B cell (primary cell): ENCODE measurements at regions not wholly inside any gene's neighbourhood (a gene's known extent, or its start where the extent isn't known, plus 50 kb on each side); places are given as distances from the start of the nearest gene placed in this dataset.
"Not testable (repeated sequence)": the region's sequence is repeated elsewhere in the genome, so short reads cannot be mapped to it uniquely, and the experiment has no call there.

Source experiments
- ATAC-seq: fragments of 200-7000 bp; cut with Tn5 transposase; one replicate; pipeline ENCODE4 v1.10.0; 2021; ENCODE audit warnings: low read depth, mild to moderate bottlenecking, moderate number of reproducible peaks, moderate library complexity
- CTCF ChIA-PET: fragments of 350-600 bp; sonication (Branson Sonifier 250); formaldehyde crosslinking; loops from one replicate; lab custom pipeline; 2021; ENCODE audit warnings: antibody characterized with exemption, inconsistent platforms; lab: Charles Lee
- POLR2A ChIA-PET: fragments of 350-600 bp; sonication (Branson Sonifier 250); formaldehyde crosslinking; loops from one replicate; lab custom pipeline; 2021; ENCODE audit warnings: antibody characterized with exemption; lab: Charles Lee
- DNase-seq: peaks from one replicate; pipeline ENCODE4 v3.0.0; 2013
- H2AFZ ChIP-seq: 2 replicates; pipeline ENCODE4 v1.6.1; 2012; ENCODE audit warnings: mild to moderate bottlenecking, low read depth, low read length; ENCODE audit not compliant: insufficient read depth, poor library complexity, severe bottlenecking
- H3K27ac ChIP-seq, 2 donors: 1 replicate in 1 of 2; 2 replicates in 1 of 2; pipeline ENCODE4 v1.5.1; 2012 to 2013; ENCODE audit warnings: low read length in 2 of 2, mild to moderate bottlenecking in 2 of 2, moderate library complexity in 1 of 2
- H3K27me3 ChIP-seq, 4 experiments: fragments of 200-600 bp in 1 of 4; sonication (generic) in 1 of 4; replicated peaks in 1 of 4; 1 replicate in 2 of 4; 2 replicates in 2 of 4; pipeline versions ENCODE4 v1.6.1 to v1.7.0; 2013 to 2016; ENCODE audit warnings: low read length in 3 of 4, mild to moderate bottlenecking in 2 of 4, mixed read lengths in 1 of 4, moderate library complexity in 1 of 4; ENCODE audit not compliant: insufficient read depth in 4 of 4, control insufficient read depth in 3 of 4; ENCODE audit errors: control extremely low read depth in 1 of 4
- H3K36me3 ChIP-seq, 2 experiments: replicated peaks in 1 of 2; 1 replicate in 1 of 2; 2 replicates in 1 of 2; pipeline versions ENCODE4 v1.6.1 to v1.7.1; 2013; ENCODE audit warnings: low read length in 1 of 2; ENCODE audit not compliant: insufficient read depth in 2 of 2, control insufficient read depth in 1 of 2; ENCODE audit errors: control extremely low read depth in 1 of 2, extremely low read depth in 1 of 2
- H3K4me1 ChIP-seq, 2 donors: fragments of 200-600 bp in 1 of 2; sonication (generic) in 1 of 2; 1 replicate in 1 of 2; 2 replicates in 1 of 2; pipeline versions ENCODE4 v1.5.1 to v1.6.1; 2013 to 2017; ENCODE audit warnings: low read length in 2 of 2; ENCODE audit not compliant: control insufficient read depth in 2 of 2, insufficient read depth in 2 of 2
- H3K4me2 ChIP-seq: replicated peaks from 2 replicates; pipeline ENCODE3; 2012; ENCODE audit warnings: mild to moderate bottlenecking, low read depth, low read length; ENCODE audit not compliant: poor library complexity, severe bottlenecking
- H3K4me3 ChIP-seq, 5 experiments: fragments of 200-600 bp in 1 of 5; sonication (generic) in 1 of 5; 1 replicate in 3 of 5; 2 replicates in 2 of 5; pipeline versions ENCODE4 v1.5.1 to v1.7.0; 2011 to 2016; ENCODE audit warnings: low read length in 4 of 5, mild to moderate bottlenecking in 4 of 5, low read depth in 2 of 5, control low read depth in 1 of 5, moderate library complexity in 1 of 5; ENCODE audit not compliant: insufficient read depth in 1 of 5; ENCODE audit errors: control extremely low read depth in 1 of 5, extremely low read depth in 1 of 5
- H3K79me2 ChIP-seq: fragments of 200-600 bp; sonication (generic); one replicate; pipeline ENCODE4 v1.6.0; 2016; ENCODE audit warnings: low read length; ENCODE audit not compliant: control insufficient read depth, insufficient read depth
- H3K9ac ChIP-seq: fragments of 200-600 bp; sonication (generic); 2 replicates; pipeline ENCODE4 v1.6.1; 2017; ENCODE audit warnings: mild to moderate bottlenecking, low read length, moderate library complexity
- H3K9me3 ChIP-seq, 3 donors: one replicate each; pipeline versions ENCODE4 v1.6.1 to v1.7.1; 2013; ENCODE audit warnings: low read length in 2 of 3; ENCODE audit not compliant: control insufficient read depth in 2 of 3, insufficient read depth in 1 of 3; ENCODE audit errors: control extremely low read depth in 1 of 3
- H4K20me1 ChIP-seq: 2 replicates; pipeline ENCODE4 v1.6.0; 2012; ENCODE audit warnings: mild to moderate bottlenecking, low read length; ENCODE audit not compliant: insufficient read depth, control insufficient read depth, poor library complexity, severe bottlenecking
- H3K27ac Mint-ChIP-seq: one replicate; pipeline ENCODE4 v1.8.0; 2021; ENCODE audit warnings: mixed read lengths
- H3K27me3 Mint-ChIP-seq: one replicate; pipeline ENCODE4 v1.8.0; 2021; ENCODE audit warnings: mixed read lengths
- H3K4me1 Mint-ChIP-seq: one replicate; pipeline ENCODE4 v1.8.0; 2021; ENCODE audit warnings: mixed read lengths
- H3K4me3 Mint-ChIP-seq: one replicate; pipeline ENCODE4 v1.8.0; 2021; ENCODE audit warnings: mixed read lengths
- H3K9me3 Mint-ChIP-seq: one replicate; pipeline ENCODE4 v1.8.0; 2022; ENCODE audit warnings: mixed read lengths; ENCODE audit not compliant: insufficient read depth
- CTCF ChIP-seq: fragments of 200-600 bp; IDR thresholded peaks from one replicate; pipeline ENCODE4 v1.8.0; 2022; ENCODE audit warnings: antibody characterized with exemption, mild to moderate bottlenecking
- EZH2 ChIP-seq: IDR thresholded peaks from 2 replicates; pipeline ENCODE4 v1.6.1; 2012; ENCODE audit warnings: borderline replicate concordance, low read depth, mild to moderate bottlenecking, moderate library complexity, low read length; ENCODE audit not compliant: insufficient read depth, poor library complexity, severe bottlenecking
- whole genome bisulfite sequencing: methylation state at CpG from one replicate; pipeline ENCODE4 v1.1.5; 2013; ENCODE audit warnings: missing lambda C conversion rate; ENCODE audit not compliant: insufficient coverage; 5-methylcytosine and 5-hydroxymethylcytosine counted together
- intact Hi-C: fragments of 100-400 bp; cut with micrococcal nuclease; formaldehyde crosslinking; loops from one replicate; pipeline ENCODE4 v1.10.0; 2022

- Histone ChIP-seq H4K20me1 (no peaks in the 10 kb centered on the region), H3K4me3 (no peak overlapping the region), H3K4me2 (no peak overlapping the region), H3K9me3 (peaks cover 0 to 8% (median 2%) of the 10 kb centered on the region in 3 donors), H3K9ac (no peak overlapping the region), H3K4me1 (no peaks in the 10 kb centered on the region), H2AFZ (no peak overlapping the region), H3K36me3 (no peaks in the 10 kb centered on the region), H3K27ac (no peak overlapping the region), H3K27me3 (peaks cover 0 to 3% (median 0%) of the 10 kb centered on the region in 4 experiments), H3K79me2 (no peaks in the 10 kb centered on the region)
- TF ChIP-seq CTCF (no peak), EZH2 (no peak)
- intact Hi-C loops: no loop called here
- no peak overlapping the region for H3K4me3 Mint-ChIP-seq
- ATAC-seq: no peak
- DNase-seq: no peak
- no peak overlapping the region for H3K27ac Mint-ChIP-seq
- ChIA-PET CTCF (no interaction called here), POLR2A (no interaction called here)
- H3K4me1 Mint-ChIP-seq: no peaks in the 10 kb centered on the region
- peaks cover 25% of the 10 kb centered on the region for H3K27me3 Mint-ChIP-seq
- peaks cover 4% of the 10 kb centered on the region for H3K9me3 Mint-ChIP-seq
- WGBS: 72% methylated on average over 3 of the region's 4 CpGs
Observed at GRCh38 chr2:242060212-242060835, 190.8 kb downstream of the RTP5 start.

DNA sequence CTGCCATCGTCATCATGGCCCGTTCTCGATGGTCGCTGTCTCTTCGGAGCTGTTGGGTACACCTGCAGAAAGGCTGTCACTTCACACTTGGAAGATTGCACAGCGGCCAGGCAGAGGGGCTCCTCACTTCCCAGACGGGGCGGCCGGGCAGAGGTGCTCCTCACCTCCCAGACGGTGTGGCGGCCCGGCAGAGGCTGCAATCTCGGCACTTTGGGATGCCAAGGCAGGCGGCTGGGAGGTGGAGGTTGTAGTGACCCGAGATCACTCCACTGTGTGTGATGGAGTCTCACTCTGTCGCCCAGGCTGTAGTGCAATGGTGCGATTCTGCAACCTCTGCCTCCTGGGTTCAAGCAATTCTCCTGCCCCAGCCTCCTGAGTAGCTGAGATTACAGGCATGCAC is 192.4 kb downstream of the RTP5 start:
- H3K9me3 ChIP-seq, H3K4me3 ChIP-seq, DNase-seq, H3K27me3 ChIP-seq, H3K36me3 ChIP-seq, H3K9me3 Mint-ChIP-seq, CTCF ChIA-PET, H3K27ac ChIP-seq, H3K4me2 ChIP-seq, H3K4me1 ChIP-seq, H3K4me1 Mint-ChIP-seq, H3K27ac Mint-ChIP-seq, H3K9ac ChIP-seq, H3K79me2 ChIP-seq, POLR2A ChIA-PET, H4K20me1 ChIP-seq, intact Hi-C loops, H3K4me3 Mint-ChIP-seq, H2AFZ ChIP-seq, ATAC-seq: not testable (repeated sequence)
- 96% methylated on average over 15 of the region's 17 CpGs for WGBS
- peaks cover 28% of the 10 kb centered on the region for H3K27me3 Mint-ChIP-seq
